ENCODE measurements at regions not wholly inside any gene's neighbourhood (a gene's known extent, or its start where the extent isn't known, plus 50 kb on each side); places are given as distances from the start of the nearest gene placed in this dataset.
"Not testable (repeated sequence)": the region's sequence is repeated elsewhere in the genome, so short reads cannot be mapped to it uniquely, and the experiment has no call there.

- DNase-seq (ENCODE audit: low read depth in 2 of 3, low spot score in 1 of 3), result no peak
These were observed 143.2 kb upstream of the ZNF536 start for GRCh38 chr19:30228835-30229524.

DNA sequence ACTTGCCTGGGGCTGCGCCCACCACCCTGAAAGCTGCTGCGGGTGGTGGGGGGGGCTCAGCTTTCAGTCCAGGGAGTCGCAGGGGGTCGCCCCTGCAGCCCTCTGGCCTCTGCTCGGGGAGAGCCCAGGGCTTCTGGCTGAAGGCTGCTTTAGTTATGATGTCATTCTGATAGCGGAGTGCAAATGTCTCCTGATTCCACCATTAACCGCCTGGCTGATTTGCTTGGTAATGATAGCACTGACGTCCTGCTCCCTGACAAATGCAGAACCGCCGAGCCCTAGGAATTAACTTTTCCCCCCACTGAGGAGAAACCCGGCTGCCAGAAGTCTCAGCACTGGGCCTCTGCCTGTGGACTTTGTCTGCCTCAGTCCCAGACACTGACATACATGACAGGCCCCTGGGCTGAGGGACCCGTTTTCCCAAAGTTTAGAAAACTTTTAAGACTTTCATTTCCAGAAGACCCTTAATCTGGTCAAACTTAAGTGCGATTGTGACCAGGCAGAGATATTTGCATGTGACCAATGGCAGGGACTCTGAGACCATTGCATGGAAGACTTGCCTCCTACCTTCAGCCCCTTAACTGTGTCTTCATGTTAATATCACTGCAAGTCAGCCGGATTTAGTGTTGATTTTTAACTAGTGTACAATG, 142.5 kb upstream of the ZNF536 start:
- DNase-seq (ENCODE audit: low read depth in 2 of 3, low spot score in 1 of 3), result no peak

GRCh38 chr19:30231408-30232318, 140.5 kb upstream of the ZNF536 start:
- DNase-seq (ENCODE audit: low read depth in 2 of 3, low spot score in 1 of 3), result no peak

GRCh38 chr19:30233375-30233774, 138.8 kb upstream of the ZNF536 start:
- DNase-seq (ENCODE audit: low read depth in 2 of 3, low spot score in 1 of 3), result no peak

- DNase-seq (ENCODE audit: low read depth in 2 of 3, low spot score in 1 of 3), result no peak
These were observed 136.2 kb upstream of the ZNF536 start for GRCh38 chr19:30235946-30236345.

GRCh38 chr19:30236587-30236986, 135.6 kb upstream of the ZNF536 start:
- DNase-seq (ENCODE audit: low read depth in 2 of 3, low spot score in 1 of 3), result no peak

DNA sequence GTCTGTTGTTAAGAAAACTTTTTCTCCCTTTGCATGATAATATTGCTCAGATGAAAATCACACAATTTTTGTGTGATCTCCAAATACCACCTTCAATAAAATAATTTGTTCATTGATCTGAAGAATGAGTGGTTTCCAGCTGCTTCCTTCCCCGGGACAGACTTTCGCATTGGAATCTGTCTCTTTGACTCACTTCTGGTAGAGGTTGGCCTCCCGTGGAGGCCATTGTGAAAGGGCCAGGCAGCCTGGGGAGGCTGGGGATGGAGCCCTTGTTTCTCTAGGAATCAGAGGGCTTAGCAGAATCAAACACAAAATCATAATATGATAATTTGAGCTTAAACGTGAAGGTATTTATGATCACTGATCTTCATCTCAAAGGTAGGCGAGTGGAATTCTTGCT, 135.0 kb upstream of the ZNF536 start:
- no peak for DNase-seq (ENCODE audit: low read depth in 2 of 3, low spot score in 1 of 3)

DNA sequence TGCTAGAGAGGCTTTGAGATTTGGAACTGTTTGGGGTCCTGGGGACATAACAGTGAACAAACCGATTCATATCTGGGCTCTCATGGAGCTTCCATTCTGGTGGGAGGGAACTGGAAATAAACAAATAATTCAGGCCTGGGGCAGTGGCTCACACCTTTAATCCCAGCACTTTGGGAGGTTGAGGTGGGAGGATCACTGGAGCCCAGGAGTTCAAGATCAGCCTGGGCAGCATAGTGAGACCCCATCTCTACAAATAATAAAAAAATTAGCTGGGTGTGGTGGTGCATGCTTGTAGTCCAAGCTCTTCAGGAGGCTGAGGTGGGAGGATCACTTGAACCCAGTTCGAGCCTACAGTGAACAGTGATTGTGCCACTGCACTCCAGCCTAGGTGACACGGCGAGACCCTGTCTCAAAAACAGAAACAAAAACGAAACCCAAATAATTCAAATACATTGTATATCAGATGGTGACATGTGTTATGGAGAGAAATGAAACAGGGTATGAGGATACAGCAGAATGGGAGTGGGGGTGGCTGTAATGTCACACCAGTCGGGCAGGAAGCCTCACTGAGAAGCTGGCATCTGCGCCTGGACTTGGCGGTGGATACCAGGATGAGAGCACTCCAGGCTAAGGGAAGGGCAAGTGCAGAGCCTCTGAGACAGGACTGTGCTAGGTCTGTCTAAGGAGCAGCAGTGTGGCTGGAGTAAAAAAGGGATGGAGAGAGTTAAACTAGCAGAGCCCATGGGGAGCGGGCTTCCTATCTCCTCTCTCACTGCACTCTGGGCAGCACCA, 131.1 kb upstream of the ZNF536 start:
- DNase-seq (ENCODE audit: low read depth in 2 of 3, low spot score in 1 of 3), result no peak

GRCh38 chr19:30244533-30244932, 127.7 kb upstream of the ZNF536 start:
- no peak for DNase-seq (ENCODE audit: low read depth in 2 of 3, low spot score in 1 of 3)

DNA sequence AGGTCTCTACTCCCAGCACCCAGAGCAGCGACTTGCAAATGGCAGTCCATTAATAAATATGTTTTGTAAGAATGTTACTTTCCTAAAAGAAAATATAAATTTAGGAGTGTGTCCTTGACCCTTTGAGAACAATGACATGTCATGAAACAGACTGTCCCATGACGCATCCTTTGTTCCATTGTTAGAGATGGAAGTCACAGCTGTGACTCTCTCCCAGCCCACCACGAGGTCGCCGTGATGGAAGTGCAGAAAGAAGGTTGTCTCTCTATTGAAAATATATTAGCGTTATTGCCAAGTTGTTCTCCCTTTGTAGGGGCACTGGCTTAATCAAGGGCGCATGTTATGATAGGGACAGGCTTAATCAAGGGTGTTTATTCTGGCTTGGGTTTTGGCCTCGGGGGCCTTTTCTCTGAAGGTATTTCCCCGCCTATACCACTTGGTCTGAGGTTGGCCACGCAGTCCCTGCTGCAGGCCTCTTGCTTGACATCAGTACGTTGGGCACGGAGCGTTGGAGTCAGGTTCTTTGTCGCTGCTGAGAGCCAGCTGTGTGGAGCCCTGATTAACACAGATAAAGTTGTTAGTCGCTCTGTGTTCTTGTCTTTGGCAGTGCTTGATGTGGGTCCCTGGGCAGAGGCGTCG, 126.7 kb upstream of the ZNF536 start:
- no peak for DNase-seq (ENCODE audit: low read depth in 2 of 3, low spot score in 1 of 3)

- DNase-seq (ENCODE audit: low read depth in 2 of 3, low spot score in 1 of 3), result no peak
These were observed 122.3 kb upstream of the ZNF536 start for GRCh38 chr19:30249911-30250310.

- DNase-seq (ENCODE audit: low read depth in 2 of 3, low spot score in 1 of 3), result no peak
These were observed 120.0 kb upstream of the ZNF536 start for GRCh38 chr19:30252214-30252613.

DNA sequence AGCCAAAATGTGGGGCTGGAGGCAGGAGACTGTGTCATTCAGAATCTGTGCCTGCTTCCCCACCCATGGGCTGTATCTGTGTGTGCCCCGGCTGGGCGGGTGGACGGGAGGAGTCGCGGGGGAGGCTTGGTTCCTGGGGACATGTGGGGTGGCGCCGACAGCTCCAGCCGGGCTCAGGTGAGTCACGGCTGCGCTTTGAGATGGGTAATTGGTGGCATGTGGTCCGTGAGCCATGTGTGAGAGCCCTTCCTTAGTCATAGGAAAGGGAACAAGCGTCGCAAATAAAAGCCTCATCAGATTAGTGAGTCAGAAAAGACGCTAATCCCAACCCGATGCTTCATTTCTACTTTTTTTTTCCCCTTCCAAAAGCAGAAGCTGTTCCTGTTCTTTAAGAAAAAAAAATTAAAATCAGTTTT, 118.6 kb upstream of the ZNF536 start:
- no peak for DNase-seq (ENCODE audit: low read depth in 2 of 3, low spot score in 1 of 3)

DNA sequence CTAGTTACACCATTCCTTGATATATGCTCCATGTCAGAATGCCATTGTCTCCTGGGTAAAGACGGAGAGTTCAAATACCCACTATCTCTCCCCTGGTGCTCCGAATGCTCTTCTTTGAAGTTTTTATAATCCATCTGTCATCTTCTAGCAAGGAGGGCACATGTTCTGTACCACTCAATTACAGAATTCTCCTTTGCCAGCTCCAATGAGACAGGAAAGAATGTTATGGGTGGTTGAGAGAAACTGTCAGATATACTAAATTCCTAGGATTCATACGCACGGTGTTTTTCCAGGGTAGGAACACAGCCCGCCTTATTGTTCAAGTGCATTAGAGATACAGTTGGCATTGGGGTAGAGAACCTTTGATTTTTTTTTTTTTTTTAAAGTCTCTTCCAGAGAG, 118.0 kb upstream of the ZNF536 start:
- DNase-seq (ENCODE audit: low read depth in 2 of 3, low spot score in 1 of 3), result no peak

DNA sequence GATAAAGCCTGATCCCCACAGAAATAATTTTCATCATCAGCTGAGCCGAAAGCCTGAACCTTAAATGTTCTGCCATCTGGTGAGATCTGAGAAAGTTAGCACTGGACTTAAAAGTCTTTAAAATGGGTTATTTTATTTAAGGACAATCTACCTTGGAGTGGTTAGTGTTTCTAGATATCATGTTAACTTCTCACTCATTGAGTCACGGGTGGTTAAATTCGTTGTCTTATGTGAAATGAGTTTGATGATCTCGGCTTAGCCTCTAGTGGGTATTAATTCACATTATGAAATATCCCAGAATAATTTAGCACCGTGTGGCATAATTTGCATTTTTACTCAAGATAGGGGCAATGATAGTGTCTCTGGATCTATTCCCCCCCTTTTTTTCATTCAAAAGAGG, 117.4 kb upstream of the ZNF536 start:
- no peak for DNase-seq (ENCODE audit: low read depth in 2 of 3, low spot score in 1 of 3)

DNA sequence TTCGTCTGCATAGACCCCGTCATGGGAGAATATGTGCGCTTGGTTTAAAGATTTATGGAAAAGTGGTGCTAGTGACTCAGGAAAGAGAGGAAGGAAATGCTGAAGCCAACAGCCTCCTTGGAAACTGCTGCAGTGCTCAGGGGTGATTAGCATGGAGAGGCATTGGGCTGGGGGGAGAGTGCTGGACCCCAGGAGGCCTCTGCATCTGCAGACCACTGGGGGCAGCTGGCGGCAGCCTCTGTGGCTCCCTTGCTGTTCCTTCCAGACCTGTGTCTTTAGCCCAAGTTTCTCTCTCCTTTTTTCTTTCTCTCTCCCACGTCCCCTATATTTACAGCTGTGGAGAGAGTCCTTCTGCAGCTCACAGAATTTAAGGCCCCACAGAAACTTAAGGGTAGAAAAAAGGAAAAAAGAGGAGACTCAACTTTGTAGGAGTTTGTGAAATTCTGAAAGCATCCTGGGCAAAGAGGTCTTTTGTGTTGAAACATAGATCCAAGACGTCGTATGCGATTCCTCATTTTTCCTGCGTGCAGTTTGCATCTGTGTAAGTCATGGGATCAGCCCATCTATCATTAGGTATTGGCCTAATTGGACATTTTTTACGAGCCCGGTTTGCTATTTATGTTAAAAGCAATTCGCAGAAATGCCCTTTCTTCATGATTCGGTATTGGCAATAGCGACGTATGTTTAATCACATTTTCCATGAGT, 116.2 kb upstream of the ZNF536 start:
- no peak for DNase-seq (ENCODE audit: low read depth in 2 of 3, low spot score in 1 of 3)

DNA sequence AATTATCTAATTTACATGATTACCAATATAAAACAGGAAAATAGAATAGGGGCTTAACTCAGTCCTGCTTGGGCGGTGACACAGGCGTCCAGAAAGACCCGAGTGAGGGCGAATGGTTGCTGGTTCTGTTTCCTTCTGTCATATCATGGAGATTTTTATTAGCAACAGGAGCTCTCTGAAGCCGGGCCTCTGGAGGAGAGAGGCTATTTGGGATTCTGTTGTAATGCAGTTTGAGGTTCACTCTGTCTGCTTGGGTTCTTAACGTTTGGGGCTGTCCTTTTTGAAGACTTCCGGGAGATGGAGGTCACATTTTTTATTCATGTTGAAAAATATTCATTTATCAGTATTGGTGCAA, 115.7 kb upstream of the ZNF536 start:
- no peak for DNase-seq (ENCODE audit: low read depth in 2 of 3, low spot score in 1 of 3)

DNA sequence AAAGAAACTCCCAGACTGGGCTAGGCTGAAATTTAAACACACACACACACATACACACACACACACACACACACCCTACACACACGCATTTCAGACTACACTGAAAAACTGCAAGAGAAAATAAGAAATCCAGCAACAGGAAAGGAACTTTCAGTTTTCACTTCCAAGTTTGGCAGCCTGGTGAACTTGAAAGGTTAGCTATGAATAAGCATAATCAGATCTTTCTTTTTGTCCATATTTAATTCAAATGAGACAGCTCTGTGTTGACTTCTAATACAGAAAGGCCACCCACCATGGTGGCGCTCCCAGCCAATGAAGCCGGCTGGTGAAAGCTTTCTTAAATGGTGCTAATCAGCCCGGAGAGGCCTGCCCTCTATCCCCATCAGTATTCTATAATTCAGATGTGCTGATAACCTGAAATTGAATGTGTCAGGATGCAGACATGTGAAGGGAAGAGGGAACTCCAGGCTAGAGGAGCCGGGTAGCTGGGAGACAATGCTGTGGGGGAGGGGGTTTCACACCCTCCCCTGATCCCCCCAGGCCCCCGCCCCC, 108.3 kb upstream of the ZNF536 start:
- no peak for DNase-seq (ENCODE audit: low read depth in 2 of 3, low spot score in 1 of 3)

DNA sequence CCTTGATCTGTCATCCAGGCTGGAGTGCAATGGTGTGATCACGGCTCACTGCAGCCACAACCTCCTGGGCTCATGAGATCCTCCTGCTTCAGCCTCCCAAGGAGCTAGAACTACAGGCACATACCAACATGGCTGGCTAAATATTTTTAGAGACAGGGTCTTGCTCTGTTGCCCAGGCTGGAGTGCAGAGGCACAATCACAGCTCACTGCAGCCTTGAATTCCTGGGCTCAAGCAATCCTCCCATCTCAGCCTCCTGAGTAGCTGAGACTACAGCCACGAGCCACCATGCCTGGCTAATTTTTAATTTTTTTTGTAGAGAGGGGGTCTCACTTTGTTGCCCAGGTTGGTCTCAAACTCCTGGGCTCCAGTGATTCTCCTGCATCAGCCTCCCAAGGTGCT, 106.3 kb upstream of the ZNF536 start:
- not testable (repeated sequence) for DNase-seq (ENCODE audit: low read depth in 2 of 3, low spot score in 1 of 3)

GRCh38 chr19:30266687-30267086, 105.5 kb upstream of the ZNF536 start:
- DNase-seq (ENCODE audit: low read depth in 2 of 3, low spot score in 1 of 3), result no peak

All from stimulated activated CD4-positive, alpha-beta T cell treated with anti-CD3 and anti-CD28 coated beads, Interleukin-12 subunit alpha, Interleukin-12 subunit beta, amount 100 ng/mL, for 48 hours (primary cell).